ENCODE measurements at regions not wholly inside any gene's neighbourhood (a gene's known extent, or its start where the extent isn't known, plus 50 kb on each side); places are given as distances from the start of the nearest gene placed in this dataset.

DNA sequence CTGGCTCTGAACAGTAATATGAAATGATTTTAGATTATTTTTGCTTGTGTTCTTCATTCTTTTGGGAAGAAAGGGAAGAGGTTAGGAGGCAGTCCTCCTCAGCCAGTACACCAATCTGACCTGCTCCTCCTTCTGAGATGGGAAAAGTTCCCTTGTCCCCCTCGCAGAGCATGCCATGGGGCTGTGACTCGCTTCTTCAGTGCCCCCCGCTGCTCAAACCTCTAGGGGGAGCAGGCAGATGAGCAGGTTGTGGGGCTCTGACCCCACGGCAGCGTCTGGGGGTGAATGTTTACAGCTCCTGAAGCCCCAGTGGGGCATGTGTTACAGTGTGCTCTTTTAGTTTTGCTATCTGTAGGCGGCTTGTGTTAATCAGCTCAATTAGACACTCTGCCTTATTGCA, 50.9 kb upstream of the KLF9 start:
- TF ChIP-seq, protein P1, sequence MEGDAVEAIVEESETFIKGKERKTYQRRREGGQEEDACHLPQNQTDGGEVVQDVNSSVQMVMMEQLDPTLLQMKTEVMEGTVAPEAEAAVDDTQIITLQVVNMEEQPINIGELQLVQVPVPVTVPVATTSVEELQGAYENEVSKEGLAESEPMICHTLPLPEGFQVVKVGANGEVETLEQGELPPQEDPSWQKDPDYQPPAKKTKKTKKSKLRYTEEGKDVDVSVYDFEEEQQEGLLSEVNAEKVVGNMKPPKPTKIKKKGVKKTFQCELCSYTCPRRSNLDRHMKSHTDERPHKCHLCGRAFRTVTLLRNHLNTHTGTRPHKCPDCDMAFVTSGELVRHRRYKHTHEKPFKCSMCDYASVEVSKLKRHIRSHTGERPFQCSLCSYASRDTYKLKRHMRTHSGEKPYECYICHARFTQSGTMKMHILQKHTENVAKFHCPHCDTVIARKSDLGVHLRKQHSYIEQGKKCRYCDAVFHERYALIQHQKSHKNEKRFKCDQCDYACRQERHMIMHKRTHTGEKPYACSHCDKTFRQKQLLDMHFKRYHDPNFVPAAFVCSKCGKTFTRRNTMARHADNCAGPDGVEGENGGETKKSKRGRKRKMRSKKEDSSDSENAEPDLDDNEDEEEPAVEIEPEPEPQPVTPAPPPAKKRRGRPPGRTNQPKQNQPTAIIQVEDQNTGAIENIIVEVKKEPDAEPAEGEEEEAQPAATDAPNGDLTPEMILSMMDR (IDR thresholded peaks at IDR 0.05), result no peak
- ATAC-seq (no peak), DNase-seq (no peak)
- intact Hi-C loops (cut with DNase I, micrococcal nuclease), result no loop called here
- no peaks in the 10 kb centered on the region for H3K36me3 ChIP-seq (ENCODE audit: low read depth)
- H3K9me3 ChIP-seq, result no peaks in the 10 kb centered on the region
- H3K4me1 ChIP-seq (ENCODE audit: low read depth), result peaks cover 7% of the 10 kb centered on the region
- H3K4me3 ChIP-seq, result no peak overlapping the region

Data from mucosa of descending colon (tissue), 3 donors.